ENCODE measurements at regions not wholly inside any gene's neighbourhood (a gene's known extent, or its start where the extent isn't known, plus 50 kb on each side); places are given as distances from the start of the nearest gene placed in this dataset.
A peak's percentile ranks its signal among the peaks of the same experiment; 100 is the strongest.
"Not testable (repeated sequence)": the region's sequence is repeated elsewhere in the genome, so short reads cannot be mapped to it uniquely, and the experiment has no call there.

- no peak for ATAC-seq
- TF ChIP-seq POLR2A (IDR thresholded peaks at IDR 0.05) (no peak), POLR2AphosphoS5 (IDR thresholded peaks at IDR 0.05) (no peak), CTCF (IDR thresholded peaks at IDR 0.05) (no peak), EP300 (IDR thresholded peaks at IDR 0.05) (no peak)
- Histone ChIP-seq H3K4me1 (peaks cover 6 to 45% (median 12%) of the 10 kb centered on the region in 3 donors), H3K27me3 (no peaks in the 10 kb centered on the region), H3K4me3 (no peak overlapping the region), H3K9me3 (no peaks in the 10 kb centered on the region), H3K27ac (no peak overlapping the region), H3K36me3 (no peaks in the 10 kb centered on the region)
- 73% methylated on average over 1 of the region's 1 CpG; no CpG with 5 or more reads in 1 of the 2 donors for WGBS, 2 donors (ENCODE audit: low coverage in 1 of 2)
Observed at GRCh38 chr4:79588679-79589078, 180.7 kb upstream of the GK2 start.

- not testable (repeated sequence) for H3K27me3 ChIP-seq, H3K36me3 ChIP-seq, H3K27ac ChIP-seq, ATAC-seq, H3K4me3 ChIP-seq, H3K9me3 ChIP-seq
- WGBS, 2 donors (ENCODE audit: low coverage in 1 of 2), result 90 to 100% methylated on average over 1 to 2 of the region's 2 CpGs
- peaks cover 6 to 45% (median 12%) of the 10 kb centered on the region in 3 donors for H3K4me1 ChIP-seq
Observed at GRCh38 chr4:79587207-79587606, 179.2 kb upstream of the GK2 start.

GRCh38 chr4:79585834-79586233, 177.8 kb upstream of the GK2 start:
- 83 to 92% methylated on average over 2 to 3 of the region's 3 CpGs for WGBS, 2 donors (ENCODE audit: low coverage in 1 of 2)
- Histone ChIP-seq H3K36me3 (no peaks in the 10 kb centered on the region), H3K4me1 (peaks cover 6 to 40% (median 7%) of the 10 kb centered on the region in 3 donors), H3K4me3 (no peak overlapping the region), H3K27me3 (no peaks in the 10 kb centered on the region), H3K9me3 (no peaks in the 10 kb centered on the region), H3K27ac (peak overlapping the region; percentile 55 to 72 (median 64))
- no peak for TF ChIP-seq CTCF (IDR thresholded peaks at IDR 0.05)
- no peak for TF ChIP-seq POLR2AphosphoS5 (IDR thresholded peaks at IDR 0.05)
- no peak for TF ChIP-seq EP300 (IDR thresholded peaks at IDR 0.05)
- no peak for TF ChIP-seq POLR2A (IDR thresholded peaks at IDR 0.05)
- no peak for ATAC-seq

GRCh38 chr4:79585330-79585729, 177.3 kb upstream of the GK2 start:
- Histone ChIP-seq H3K4me3 (no peak overlapping the region), H3K9me3 (no peaks in the 10 kb centered on the region), H3K27me3 (no peaks in the 10 kb centered on the region), H3K27ac (peak overlapping the region; percentile 55 to 72 (median 64)), H3K36me3 (no peaks in the 10 kb centered on the region), H3K4me1 (peaks cover 4 to 35% (median 6%) of the 10 kb centered on the region in 3 donors)
- peak; percentile 38 for ATAC-seq
- TF ChIP-seq POLR2AphosphoS5 (IDR thresholded peaks at IDR 0.05) (no peak), EP300 (IDR thresholded peaks at IDR 0.05) (no peak), CTCF (IDR thresholded peaks at IDR 0.05) (no peak), POLR2A (IDR thresholded peaks at IDR 0.05) (no peak)
- 20 to 48% methylated on average over 1 to 2 of the region's 2 CpGs for WGBS, 2 donors (ENCODE audit: low coverage in 1 of 2)

GRCh38 chr4:79584902-79585301, 176.9 kb upstream of the GK2 start:
- Histone ChIP-seq H3K4me1 (peaks cover 4 to 31% (median 6%) of the 10 kb centered on the region in 3 donors), H3K9me3 (no peaks in the 10 kb centered on the region), H3K27me3 (no peaks in the 10 kb centered on the region), H3K36me3 (no peaks in the 10 kb centered on the region), H3K4me3 (no peak overlapping the region), H3K27ac (peak overlapping the region; percentile 55 to 72 (median 64))
- TF ChIP-seq EP300 (IDR thresholded peaks at IDR 0.05) (no peak), POLR2A (IDR thresholded peaks at IDR 0.05) (no peak), POLR2AphosphoS5 (IDR thresholded peaks at IDR 0.05) (no peak), CTCF (IDR thresholded peaks at IDR 0.05) (no peak)
- 24 to 66% methylated on average over 3 of the region's 3 CpGs for WGBS, 2 donors (ENCODE audit: low coverage in 1 of 2)
- peak; percentile 64 for ATAC-seq

All from gastroesophageal sphincter (tissue), 4 donors.